Activated T-helper 1 cell treated with anti-CD3 and anti-CD28 coated beads, Interleukin-2, amount 50 U/mL, for 16 hours (primary cell): ENCODE measurements at regions not wholly inside any gene's neighbourhood (a gene's known extent, or its start where the extent isn't known, plus 50 kb on each side); places are given as distances from the start of the nearest gene placed in this dataset.

Experiments
- DNase-seq, 2 donors: peaks; one replicate each; pipeline ENCODE4 v3.0.0-alpha.2; 2020; ENCODE audit warnings: low read depth in 1 of 2, low spot score in 1 of 2

DNA sequence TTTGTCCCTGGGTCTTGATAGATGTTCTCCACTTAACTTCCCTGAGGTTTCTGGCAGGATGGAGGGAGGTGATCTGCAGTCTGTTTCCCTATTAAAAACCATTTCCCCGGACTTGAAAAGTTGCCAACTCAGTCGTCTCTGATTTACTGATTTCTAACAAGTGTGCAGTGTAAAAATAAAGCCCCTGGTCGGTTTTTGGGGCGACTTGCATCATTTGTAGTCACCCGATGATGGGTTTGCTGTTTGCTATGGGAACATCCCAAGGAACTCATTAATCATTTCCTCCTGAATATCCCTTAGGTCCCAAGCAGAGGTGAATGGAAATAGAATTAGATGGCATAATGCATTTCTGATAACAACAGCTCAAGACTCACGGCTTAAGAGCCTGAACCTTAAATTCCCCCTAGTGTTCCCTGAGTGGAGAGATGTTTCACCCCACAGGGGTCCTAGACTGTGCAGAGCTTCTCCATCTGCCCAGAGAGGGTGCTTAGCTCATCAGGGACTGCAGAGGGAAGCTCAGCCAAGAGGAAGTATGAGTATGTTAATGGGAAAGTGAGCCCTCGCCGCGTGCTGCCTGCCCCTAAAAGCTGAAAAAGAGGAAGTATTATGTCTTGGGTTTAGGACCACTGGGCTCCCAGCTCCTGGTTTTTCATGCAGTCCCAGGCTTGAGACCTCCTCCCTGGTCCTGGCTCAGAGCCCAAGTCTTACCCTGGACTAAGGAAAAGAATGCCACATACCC is 115.1 kb upstream of the DAP start:
- DNase-seq: no peak

DNA sequence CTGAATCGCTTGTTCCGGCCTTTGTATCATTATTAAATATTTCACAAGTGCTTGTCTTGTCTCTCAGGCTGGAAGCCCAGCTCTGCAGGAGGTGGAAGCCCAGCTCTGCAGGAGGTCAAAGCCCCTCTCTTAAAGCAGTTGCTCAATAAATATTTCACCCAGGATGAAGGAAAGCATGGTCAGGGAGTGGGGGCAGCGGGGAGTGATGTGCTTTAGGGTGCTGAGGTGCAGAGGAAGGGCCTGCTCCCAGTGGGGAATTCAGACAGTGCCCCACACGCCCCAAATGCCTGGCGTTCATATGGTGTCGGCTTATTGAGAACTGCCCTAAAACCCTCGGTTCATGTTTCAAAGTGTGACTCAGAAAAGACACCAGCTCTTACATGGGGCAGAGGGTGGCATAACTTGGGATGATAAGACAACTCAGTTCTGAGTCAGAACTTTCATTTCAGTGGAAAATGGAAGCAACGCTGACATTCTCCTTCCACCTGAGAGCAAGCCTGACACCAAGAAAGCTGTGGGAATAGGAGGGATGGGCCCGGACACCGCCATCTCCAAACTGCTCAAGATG is 114.3 kb upstream of the DAP start:
- no peak for DNase-seq

DNA sequence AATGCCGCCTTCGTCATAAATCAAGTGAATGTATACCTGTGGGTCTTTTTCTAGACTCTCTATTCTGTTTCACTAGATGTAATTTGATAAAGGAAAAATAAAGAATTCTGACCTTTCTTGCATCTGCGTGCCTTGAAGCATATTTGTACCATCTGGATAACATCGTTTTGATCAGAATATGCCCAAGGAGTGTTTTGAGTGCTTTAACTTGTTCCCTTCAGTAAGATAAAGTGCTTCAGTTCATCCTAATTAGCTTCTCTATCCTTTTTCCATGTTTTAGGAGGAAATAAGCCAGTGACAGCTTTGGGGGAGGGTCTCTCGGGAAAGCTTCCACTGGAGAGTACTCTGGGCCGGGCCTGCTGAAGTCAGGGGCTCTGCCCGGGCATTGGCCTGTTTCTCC is 113.5 kb upstream of the DAP start:
- DNase-seq: no peak

DNA sequence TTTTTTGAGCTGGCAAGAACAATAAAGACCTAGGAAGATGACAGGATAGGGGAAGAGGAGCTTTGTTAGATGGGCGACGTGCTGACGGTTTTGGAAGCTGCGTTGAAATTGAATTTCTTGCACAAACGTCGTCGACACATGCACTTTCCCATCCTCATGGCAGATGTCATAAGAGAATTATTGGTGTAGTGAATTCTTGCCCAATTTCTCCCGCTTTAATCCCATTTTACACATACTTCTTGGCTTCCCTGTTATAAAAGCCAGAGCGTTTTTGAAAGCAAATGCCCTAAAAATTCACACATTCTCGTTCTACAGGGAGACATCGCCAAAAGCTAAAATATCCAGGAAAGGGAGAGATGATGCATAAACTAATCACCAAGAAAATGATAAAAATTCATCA is 109.8 kb upstream of the DAP start:
- no peak for DNase-seq

DNA sequence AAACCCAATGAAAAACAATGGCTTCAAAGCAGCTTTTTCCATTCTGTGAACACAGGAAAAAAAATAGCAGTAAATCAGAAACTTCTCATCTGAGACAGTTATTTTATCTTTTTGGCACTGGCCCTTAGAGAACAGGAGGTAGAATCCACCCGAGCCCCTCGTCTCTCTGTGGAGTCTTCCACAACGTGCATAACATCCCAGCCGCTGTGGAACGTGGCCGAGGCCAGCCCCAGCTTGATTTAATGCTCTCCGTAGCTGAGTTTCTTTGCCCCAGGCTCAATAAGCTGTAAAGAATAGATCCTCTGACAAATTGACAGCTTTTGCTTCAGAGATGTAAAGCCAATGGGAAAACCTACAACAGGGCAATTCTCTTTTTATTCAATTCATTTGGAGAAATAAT is 107.9 kb upstream of the DAP start:
- DNase-seq: no peak

DNA sequence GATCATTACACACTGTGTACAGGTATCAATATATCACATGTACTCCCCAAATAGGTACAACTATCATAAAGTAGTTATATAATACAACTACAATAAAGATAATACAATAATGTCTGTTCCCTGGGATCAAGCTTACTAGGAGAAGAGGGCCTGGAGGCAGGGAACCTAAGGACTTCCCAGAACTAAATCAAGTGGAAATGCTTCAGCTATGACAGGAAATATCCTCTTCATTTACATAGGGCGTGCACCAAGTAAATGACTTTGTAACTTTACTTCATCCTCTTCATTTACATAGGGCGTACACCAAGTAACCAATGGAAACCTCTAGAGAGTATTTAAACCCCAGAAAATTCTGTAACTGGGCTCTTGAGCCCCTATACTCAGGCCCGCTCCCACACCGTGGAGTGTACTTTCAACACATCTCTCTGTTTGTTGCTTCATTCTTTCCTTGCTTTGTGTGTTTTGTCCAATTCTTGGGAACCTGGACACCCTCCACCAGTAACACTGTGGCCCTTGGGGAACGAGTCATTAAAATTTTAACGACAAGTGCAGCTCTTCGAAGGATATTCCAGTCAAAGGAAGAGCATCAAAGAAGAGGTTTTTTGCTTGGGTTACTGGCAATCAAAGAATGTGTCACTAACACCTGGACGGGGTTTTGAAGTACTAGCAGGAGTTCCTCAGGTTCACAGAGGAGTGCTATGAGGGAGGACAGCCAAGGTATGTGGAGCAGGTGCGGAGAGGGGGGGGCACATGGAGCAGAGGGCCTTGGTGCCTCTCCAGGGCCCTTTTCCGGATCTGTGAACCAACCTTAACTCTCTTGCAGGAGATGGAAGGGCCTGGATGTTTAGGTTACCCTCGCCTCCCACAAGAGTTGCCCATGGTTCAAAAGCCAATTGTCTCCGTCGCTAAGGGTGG is 106.6 kb upstream of the DAP start:
- DNase-seq: no peak

DNA sequence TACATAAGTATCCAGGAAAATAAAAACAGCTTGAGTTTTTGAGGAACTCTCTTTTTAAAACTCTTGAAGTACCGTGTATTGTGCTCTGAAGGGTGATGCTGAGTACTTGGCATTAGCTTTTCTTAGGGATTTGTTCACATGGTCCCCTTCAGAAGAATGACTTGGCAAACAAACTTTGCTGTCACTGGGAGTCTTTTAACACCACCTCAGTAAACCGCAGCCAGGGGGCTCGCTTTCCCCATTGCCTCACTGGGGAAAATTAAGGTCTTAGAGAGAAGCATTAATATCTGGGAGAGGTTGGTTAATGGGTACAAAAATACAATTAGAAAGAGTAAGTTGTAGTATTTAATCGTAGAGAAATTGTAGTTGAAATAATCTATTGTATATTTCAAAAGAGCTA is 105.9 kb upstream of the DAP start:
- DNase-seq: no peak

DNA sequence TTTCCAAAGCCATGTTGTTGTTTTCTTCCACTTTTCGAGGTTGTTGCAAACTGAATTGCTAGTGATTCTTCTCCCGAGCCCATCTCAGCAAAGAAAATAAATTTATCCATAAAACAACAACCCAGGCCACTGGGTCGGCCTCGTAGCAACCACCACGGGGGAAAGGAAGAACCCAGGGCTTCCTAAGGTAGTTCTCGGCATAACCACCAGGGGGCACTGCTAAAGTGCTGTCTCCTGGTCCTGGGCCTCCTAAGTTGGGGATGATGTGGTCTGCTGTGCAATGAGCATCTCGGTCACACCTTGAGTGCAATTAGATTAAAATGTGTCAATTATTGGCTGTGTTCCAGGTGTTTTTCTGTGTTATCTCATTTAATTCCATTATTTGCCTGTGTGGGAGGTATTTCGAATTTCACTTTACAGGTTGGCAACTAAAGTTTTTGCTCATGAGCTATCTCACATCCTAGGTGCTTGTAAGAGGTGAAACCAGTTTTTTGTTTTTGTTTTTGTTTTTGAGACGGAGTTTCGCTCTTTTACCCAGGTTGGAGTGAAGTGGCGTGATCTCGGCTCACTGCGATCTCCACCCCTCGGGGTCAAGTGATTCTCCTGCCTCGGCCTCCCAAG is 102.8 kb upstream of the DAP start:
- peak; percentile 5 to 15 for DNase-seq

DNA sequence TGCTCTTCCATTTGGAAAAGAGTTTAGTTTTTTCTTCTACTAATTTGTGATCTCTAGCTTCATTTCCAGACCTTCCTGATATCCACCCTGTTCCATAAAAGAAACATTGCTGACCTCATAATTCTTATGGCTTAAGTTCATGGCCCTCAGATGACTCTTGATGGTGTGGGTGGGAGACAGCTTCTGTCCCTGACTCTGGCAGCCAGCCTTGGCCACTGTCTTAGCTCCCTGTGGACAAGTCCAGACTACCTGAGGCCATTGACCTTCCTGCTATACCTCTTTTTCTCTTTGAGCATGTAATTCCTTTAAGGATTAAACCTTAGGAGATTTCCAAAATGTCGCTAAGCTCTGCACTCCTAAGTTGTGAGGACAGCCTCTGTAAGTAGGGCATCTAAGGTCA is 101.1 kb upstream of the DAP start:
- no peak for DNase-seq

DNA sequence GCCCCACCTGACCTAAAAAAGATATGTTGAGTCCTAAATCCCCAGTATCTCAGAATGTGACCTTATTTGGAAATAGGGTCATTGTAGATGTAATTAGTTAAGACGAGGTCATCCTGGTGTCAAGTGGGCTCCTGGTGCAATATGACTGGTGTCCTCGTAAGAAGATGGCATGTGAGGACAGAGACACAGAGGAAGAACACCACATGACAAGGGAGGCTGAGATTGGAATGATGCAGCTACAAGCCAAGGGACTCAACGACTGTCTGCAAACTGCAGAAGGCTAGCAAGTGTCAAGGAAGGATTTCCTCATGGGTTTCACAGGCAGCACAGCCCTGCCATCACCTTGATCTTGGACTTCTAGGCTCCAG is 100.4 kb upstream of the DAP start:
- DNase-seq: no peak

DNA sequence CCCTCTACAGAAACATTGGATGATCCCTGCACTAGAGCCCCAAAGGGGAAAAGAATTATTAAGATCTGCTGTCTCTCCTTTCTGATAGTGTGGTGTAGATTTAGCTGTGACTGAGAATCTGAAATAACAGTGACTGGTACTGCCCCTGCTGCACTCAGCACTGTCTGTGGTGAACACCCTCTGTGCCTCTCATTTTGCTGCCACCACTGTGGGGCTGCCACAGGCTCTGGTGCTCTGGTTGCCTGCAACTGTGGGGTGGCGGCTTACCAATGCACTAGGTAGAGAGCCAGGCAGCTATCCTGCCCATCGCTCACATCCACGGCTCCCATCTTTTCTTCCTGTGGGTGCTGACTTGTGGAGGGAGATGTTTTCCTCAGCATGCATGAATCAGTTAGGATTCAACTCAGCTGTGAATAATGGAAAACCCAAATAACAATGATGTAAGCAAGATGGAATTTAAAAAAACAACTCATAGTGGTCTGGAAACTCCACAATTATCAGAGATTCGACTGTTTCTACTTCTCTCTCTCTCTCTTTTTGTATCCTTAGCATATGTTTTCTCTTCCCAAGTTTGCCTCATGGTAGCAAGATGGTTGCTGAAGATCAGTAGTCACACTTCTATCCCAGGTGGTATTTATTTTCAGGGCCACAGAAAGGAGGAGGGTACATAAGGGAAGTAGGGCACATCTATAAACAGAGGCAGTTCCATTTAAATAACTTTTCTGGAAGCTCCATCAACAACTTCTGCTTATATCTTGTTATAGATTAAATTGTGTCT is 99.8 kb upstream of the DAP start:
- DNase-seq: no peak

DNA sequence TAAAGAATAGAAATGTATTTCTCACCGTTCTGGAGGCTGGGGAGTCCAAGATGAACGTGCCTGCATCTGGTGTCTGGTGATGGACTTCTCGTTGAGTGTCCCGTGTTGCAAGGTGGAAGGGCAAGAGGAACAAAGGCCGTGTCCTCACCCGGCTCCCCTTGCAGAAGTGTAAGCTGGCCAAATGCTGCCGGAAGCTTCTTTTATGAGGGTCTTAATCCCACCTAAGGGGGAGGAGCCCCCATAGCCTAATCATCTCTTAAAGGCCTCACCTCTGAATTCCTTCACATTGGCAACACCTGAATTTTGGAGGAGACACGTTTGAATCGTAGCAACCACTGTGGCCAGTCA is 99.1 kb upstream of the DAP start:
- DNase-seq: no peak

DNA sequence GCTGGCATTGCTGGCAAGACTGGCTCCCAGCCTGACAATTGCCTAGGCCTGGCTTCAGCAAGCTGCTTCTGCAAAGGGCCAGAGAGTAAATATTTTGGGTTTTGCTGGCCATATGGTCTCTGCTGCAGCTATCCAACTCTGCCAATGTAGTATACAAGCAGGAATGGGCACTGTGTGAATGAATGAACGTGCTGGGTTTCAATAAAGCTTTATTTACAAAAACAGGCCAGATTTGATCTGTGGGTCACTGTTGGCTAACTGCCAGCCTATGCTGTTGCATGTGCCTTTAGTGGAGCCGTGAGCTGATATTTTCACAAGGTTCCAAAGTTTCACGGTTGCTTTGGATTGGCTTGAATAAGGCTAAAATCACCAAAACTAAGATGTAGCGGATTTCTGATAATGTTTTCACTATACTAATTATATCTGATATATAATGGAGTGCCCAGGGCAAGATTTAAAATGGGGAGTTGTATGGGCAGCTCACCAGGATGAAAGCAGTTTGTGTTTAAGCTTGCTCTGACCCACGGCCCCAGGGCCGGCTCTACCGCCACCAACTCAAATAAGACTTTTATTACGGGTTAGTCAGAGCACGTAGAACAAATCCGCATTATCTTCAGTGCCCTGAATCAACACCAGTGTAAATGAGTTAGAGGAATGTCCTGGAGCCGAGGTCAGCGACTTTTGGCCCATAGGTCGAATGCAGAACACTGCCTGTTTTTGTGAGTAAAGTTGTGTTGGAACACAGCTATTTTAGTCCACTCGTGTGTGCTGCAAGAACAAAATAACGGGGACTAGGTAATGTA is 98.6 kb upstream of the DAP start:
- no peak for DNase-seq

DNA sequence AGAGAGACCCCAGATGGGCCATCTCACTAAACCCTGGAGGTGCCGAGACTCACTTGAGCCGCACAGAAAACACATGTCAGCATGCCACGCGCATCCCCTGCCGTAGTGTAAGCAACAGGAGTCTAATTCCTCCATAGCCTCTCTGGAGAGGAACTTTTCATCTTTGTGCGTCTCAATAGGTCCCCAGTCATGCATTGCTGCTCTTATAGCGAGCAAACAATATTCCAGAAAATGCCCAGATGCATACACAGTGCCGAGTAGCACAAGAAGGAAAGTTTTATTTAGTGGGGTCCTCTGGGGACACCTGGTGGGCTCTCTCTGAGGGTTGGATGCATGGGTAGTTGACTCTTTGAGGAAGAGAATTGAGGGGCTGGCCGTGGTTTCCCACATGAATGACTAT is 97.9 kb upstream of the DAP start:
- DNase-seq: no peak

DNA sequence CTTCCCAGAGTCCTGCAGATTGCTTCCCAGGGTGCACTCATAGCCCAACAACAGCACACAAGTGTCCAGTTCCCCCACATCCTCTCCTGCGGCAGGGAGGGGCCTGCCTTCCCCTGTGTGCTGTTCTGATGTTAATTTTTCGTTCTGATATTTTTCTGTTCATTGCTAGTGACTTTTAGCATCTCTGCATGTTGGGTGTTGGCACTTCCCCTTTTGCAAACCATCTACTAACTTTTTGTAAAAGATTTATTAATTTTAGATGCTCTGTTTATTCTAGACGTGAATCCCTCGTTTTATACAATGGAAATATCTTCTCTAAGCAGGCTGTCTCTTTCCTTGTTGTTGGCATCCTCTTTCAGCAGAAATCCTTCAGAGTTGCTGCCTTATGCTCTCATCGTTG is 97.3 kb upstream of the DAP start:
- DNase-seq: no peak

DNA sequence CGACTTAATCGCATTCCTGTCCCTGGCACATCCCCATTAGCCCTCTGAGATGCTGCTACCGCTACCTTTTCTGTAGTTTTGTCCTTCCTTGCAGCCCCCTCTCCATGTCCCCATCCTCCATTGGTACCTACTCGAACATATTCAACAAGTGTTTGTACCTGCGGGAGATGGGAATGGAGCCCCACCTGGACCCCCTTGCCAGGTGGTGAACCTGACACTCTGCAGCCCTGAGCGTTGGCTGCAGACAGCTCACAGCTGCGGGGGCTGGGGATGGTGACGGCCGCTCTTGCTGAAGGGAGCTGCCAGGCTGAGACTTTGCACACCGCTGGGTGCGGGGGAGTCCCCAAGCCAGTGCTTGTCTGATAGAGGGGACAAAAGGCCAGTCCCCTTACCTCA is 96.3 kb upstream of the DAP start:
- DNase-seq: no peak

DNA sequence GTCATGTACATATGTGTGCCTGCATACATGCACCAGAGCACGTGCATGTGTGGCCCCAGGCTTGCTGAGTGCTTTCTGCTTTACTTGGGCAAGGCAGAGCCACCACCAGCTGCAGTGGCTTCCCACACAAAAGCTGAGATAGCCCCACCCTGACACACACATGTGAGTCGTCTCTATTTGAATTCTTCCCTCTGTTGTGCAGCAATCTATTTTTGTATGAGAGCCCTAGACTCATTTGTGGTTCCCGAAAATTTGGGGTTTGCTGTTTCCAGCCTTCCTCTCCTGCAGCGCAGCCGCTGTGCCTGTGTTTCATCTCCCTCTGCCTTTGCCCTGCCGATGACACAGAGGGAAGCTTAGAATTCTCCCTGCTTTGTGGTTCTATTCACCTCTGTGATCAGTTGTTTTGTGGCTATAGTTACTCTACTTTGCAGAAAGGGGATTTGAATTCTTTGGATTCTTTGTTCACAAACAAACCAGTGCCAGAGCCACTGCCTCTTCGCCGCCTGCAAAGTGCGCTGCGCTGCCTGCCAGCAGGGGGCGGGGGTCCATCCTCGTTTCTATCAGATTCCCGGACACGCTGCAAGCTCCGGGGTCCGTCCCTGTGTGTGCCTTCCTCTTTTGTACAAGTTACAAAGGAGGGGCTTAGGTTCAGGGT is 95.8 kb upstream of the DAP start:
- DNase-seq: no peak

DNA sequence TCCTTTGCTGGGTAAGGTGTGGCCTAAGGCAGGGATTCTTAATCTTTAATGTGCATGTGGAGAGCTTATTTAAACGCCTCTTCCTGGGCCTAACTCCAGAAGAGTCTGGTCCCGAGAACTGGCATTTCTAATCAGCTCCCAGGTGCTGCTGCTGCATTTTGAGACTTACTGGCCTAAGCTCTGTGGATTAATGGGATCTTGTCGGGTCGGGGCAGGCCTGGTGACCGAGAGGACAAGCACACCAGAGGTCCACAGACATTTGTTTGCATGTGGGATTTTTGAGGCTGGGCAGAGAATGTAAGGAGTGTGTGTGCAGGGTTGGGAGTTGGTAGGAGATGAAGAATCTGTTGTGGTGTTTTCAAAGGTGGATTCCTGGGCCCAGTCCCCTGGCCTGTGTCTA is 95.0 kb upstream of the DAP start:
- DNase-seq: no peak

DNA sequence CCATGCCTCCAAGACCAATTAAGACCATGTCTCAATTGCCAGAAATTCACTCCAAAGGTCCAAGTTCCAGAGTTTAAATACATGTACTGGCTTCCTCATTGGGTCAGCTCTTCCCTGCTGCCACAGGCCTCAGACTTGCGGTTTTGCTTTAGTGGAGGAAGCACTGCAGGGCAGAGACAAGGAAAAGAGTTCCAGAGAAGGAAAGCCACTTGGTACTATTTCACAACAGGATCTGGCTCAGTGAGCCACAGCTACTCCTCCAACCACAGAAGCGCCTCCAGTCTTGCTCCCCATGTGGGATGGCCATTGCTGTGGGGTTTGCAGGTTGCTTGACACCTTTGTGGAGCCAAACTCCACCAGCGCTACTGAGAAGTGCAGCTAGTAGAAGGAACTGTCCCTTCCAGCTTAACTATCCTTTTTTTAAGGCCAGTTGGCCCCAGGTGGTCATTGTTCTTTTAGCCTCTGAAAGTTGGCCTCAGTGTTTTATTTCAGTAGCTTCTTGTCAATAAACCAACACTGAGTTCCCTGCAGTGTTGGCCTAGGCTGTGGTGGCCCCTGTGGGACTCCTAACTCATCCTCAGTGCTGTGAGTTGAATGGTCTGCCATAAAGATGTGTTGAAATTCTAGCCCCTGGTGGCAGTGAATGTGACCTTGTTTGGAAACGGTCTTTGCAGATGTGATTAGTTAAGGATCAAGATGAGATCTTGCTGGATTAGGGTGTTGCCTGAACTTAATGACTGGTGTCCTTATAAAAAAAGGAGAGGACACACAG is 93.7 kb upstream of the DAP start:
- DNase-seq: no peak
